Hepatocyte (in vitro differentiated cells): ENCODE measurements at regions not wholly inside any gene's neighbourhood (a gene's known extent, or its start where the extent isn't known, plus 50 kb on each side); places are given as distances from the start of the nearest gene placed in this dataset.

Experiments used
- DNase-seq: peaks from one replicate; pipeline ENCODE4 v3.0.0-alpha.2; 2016; ENCODE audit warnings: low spot score
- H2AFZ ChIP-seq: fragments of 200-600 bp; sonication (generic); 2 replicates; pipeline ENCODE4 v1.6.0; 2016; ENCODE audit warnings: antibody characterized with exemption, mild to moderate bottlenecking
- H3K27ac ChIP-seq: fragments of 200-600 bp; sonication (generic); 2 replicates; pipeline ENCODE4 v1.5.1; 2016; ENCODE audit warnings: mild to moderate bottlenecking
- H3K27me3 ChIP-seq: fragments of 200-600 bp; sonication (generic); 2 replicates; pipeline ENCODE4 v1.6.1; 2016
- H3K36me3 ChIP-seq: fragments of 200-600 bp; sonication (generic); replicated peaks from 2 replicates; pipeline ENCODE4 v1.5.1; 2016; ENCODE audit warnings: low read depth; ENCODE audit not compliant: insufficient read depth
- H3K4me1 ChIP-seq: fragments of 200-600 bp; sonication (generic); 2 replicates; pipeline ENCODE4 v1.5.1; 2016; ENCODE audit warnings: mild to moderate bottlenecking, moderate library complexity; ENCODE audit not compliant: insufficient read depth
- H3K4me2 ChIP-seq: fragments of 200-600 bp; sonication (generic); 2 replicates; pipeline ENCODE4 v1.6.0; 2016
- H3K4me3 ChIP-seq: fragments of 200-600 bp; sonication (generic); 2 replicates; pipeline ENCODE4 v1.5.1; 2016; ENCODE audit warnings: mild to moderate bottlenecking
- H3K79me2 ChIP-seq: fragments of 200-600 bp; sonication (generic); 2 replicates; pipeline ENCODE4 v1.6.0; 2017; ENCODE audit warnings: mild to moderate bottlenecking
- H3K9me2 ChIP-seq: fragments of 200-600 bp; sonication (generic); replicated peaks from 2 replicates; pipeline ENCODE4 v1.6.0; 2017; ENCODE audit warnings: mild to moderate bottlenecking; ENCODE audit not compliant: insufficient read depth
- H3K9me3 ChIP-seq: fragments of 200-600 bp; sonication (generic); 2 replicates; pipeline ENCODE4 v1.5.1; 2016; ENCODE audit warnings: low read depth, mild to moderate bottlenecking
- H4K20me1 ChIP-seq: fragments of 200-600 bp; sonication (generic); 2 replicates; pipeline ENCODE4 v1.6.0; 2016; ENCODE audit warnings: mild to moderate bottlenecking; ENCODE audit not compliant: insufficient read depth, poor library complexity, severe bottlenecking
- CTCF ChIP-seq: fragments of 200-600 bp; sonication (generic); IDR thresholded peaks from 2 replicates; pipeline ENCODE4 v1.5.1; 2016; ENCODE audit warnings: antibody characterized with exemption, mild to moderate bottlenecking; ENCODE audit not compliant: poor library complexity
- EZH2 ChIP-seq: fragments of 200-600 bp; sonication (generic); IDR thresholded peaks from 2 replicates; pipeline ENCODE4 v1.6.1; 2016; ENCODE audit warnings: antibody characterized with exemption, mild to moderate bottlenecking, borderline replicate concordance
- EZH2phosphoT487 ChIP-seq: fragments of 200-600 bp; sonication (generic); IDR thresholded peaks from one replicate; pipeline ENCODE4 v1.6.1; 2018; ENCODE audit warnings: antibody characterized with exemption, mild to moderate bottlenecking, low read depth, moderate library complexity; ENCODE audit not compliant: unreplicated experiment, severe bottlenecking
- WGBS: methylation state at CpG from one replicate; pipeline ENCODE4 v1.1.6; 2016; ENCODE audit warnings: low lambda C conversion rate; ENCODE audit errors: missing lambda C conversion rate; 5-methylcytosine and 5-hydroxymethylcytosine counted together

- 92% methylated on average over 4 of the region's 4 CpGs for whole genome bisulfite sequencing
- no peak overlapping the region for H3K4me3 ChIP-seq
- H3K79me2 ChIP-seq: no peaks in the 10 kb centered on the region
- no peak overlapping the region for H3K4me2 ChIP-seq
- no peak overlapping the region for H2AFZ ChIP-seq
- H3K4me1 ChIP-seq: no peaks in the 10 kb centered on the region
- no peak overlapping the region for H3K27ac ChIP-seq
- no peaks in the 10 kb centered on the region for H3K36me3 ChIP-seq
- H4K20me1 ChIP-seq: no peaks in the 10 kb centered on the region
- H3K27me3 ChIP-seq: no peaks in the 10 kb centered on the region
- no peaks in the 10 kb centered on the region for H3K9me3 ChIP-seq
- TF ChIP-seq CTCF (no peak), EZH2 (no peak), EZH2phosphoT487 (no peak)
- H3K9me2 ChIP-seq: no peaks in the 10 kb centered on the region
- no peak for DNase-seq
These were observed 336.8 kb downstream of the TFEC start for GRCh38 chr7:115693779-115694178.

DNA sequence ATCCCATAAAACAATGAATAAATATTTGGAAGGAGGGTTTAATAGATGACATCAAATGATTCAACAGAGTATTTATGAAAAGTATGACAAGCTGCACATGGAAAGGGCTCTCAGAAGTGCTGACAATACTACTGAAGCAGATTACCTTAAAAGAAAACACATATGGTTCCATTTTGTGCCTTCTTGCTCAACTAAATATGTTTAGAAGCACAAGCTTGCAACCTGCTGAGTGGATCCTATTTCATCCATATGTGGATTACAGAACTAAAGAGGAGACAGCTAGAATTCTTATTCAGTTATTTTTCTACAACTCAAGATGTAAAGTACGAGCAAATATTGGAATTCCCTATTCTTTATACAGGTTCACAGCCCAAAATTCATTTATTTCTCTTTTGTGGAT, 340.6 kb downstream of the TFEC start:
- no peaks in the 10 kb centered on the region for H4K20me1 ChIP-seq
- H3K36me3 ChIP-seq: no peaks in the 10 kb centered on the region
- H3K27ac ChIP-seq: no peak overlapping the region
- no peak overlapping the region for H2AFZ ChIP-seq
- no peaks in the 10 kb centered on the region for H3K4me1 ChIP-seq
- H3K9me3 ChIP-seq: no peaks in the 10 kb centered on the region
- no peaks in the 10 kb centered on the region for H3K9me2 ChIP-seq
- H3K4me3 ChIP-seq: no peak overlapping the region
- no peak for TF ChIP-seq EZH2phosphoT487
- no peak for TF ChIP-seq EZH2
- no peak for TF ChIP-seq CTCF
- H3K27me3 ChIP-seq: no peaks in the 10 kb centered on the region
- H3K79me2 ChIP-seq: no peaks in the 10 kb centered on the region
- H3K4me2 ChIP-seq: no peak overlapping the region
- WGBS: 56% methylated on average over 1 of the region's 1 CpG
- no peak for DNase-seq

DNA sequence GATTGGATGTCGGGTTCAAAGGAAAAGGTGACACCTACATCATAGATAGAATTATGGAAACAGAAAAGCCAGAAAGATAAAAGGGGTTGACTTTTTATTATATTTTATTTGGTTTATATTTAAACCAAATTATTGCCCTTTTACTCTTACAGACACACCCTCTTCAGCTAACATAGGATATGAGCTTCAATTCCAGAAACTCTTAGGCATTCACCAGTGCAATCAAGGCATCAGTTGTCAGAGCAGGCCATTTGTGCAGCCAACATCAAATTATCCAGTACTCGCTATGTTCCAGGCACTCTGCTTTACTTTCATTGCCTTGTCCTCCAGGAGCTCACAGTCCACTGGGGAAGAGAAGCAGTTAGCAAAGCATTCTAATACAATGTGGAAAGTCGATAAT, 347.5 kb downstream of the TFEC start:
- no peak overlapping the region for H3K27ac ChIP-seq
- 98% methylated on average over 3 of the region's 3 CpGs for WGBS
- no peaks in the 10 kb centered on the region for H3K9me3 ChIP-seq
- H2AFZ ChIP-seq: no peak overlapping the region
- no peak overlapping the region for H3K4me3 ChIP-seq
- no peaks in the 10 kb centered on the region for H3K36me3 ChIP-seq
- H3K79me2 ChIP-seq: no peaks in the 10 kb centered on the region
- H3K9me2 ChIP-seq: no peaks in the 10 kb centered on the region
- H3K27me3 ChIP-seq: no peaks in the 10 kb centered on the region
- no peak overlapping the region for H3K4me2 ChIP-seq
- TF ChIP-seq EZH2phosphoT487 (no peak), EZH2 (no peak), CTCF (no peak)
- no peaks in the 10 kb centered on the region for H3K4me1 ChIP-seq
- H4K20me1 ChIP-seq: no peaks in the 10 kb centered on the region
- no peak for DNase-seq

GRCh38 chr7:115682507-115682906, 348.1 kb downstream of the TFEC start:
- Histone ChIP-seq H3K4me3 (no peak overlapping the region), H4K20me1 (no peaks in the 10 kb centered on the region), H3K4me1 (peaks cover 4% of the 10 kb centered on the region), H3K27ac (no peak overlapping the region), H3K36me3 (no peaks in the 10 kb centered on the region), H2AFZ (no peak overlapping the region), H3K79me2 (no peaks in the 10 kb centered on the region), H3K4me2 (no peak overlapping the region), H3K27me3 (no peaks in the 10 kb centered on the region), H3K9me2 (no peaks in the 10 kb centered on the region), H3K9me3 (no peaks in the 10 kb centered on the region)
- DNase-seq: no peak
- 82% methylated on average over 3 of the region's 3 CpGs for WGBS
- no peak for TF ChIP-seq EZH2phosphoT487
- TF ChIP-seq EZH2: no peak
